Cardiac muscle cell (in vitro differentiated cells and primary cell): ENCODE measurements at regions not wholly inside any gene's neighbourhood (a gene's known extent, or its start where the extent isn't known, plus 50 kb on each side); places are given as distances from the start of the nearest gene placed in this dataset.

Source experiments
- DNase-seq, 2 donors: peaks; one replicate each; pipeline versions ENCODE4 v3.0.0 to v3.0.0-alpha.2; 2010 to 2017; ENCODE audit warnings: low read depth in 1 of 2, low spot score in 1 of 2
- H3K27ac ChIP-seq: fragments of 200-600 bp; sonication (generic); 2 replicates; pipeline ENCODE4 v1.5.1; 2016
- H3K27me3 ChIP-seq: fragments of 200-600 bp; sonication (generic); 2 replicates; pipeline ENCODE4 v1.6.0; 2016; ENCODE audit warnings: control low read depth
- H3K36me3 ChIP-seq: fragments of 200-600 bp; sonication (generic); 2 replicates; pipeline ENCODE4 v1.5.1; 2016; ENCODE audit warnings: control low read depth
- H3K4me1 ChIP-seq: fragments of 200-600 bp; sonication (generic); 2 replicates; pipeline ENCODE4 v1.8.1; 2017; ENCODE audit warnings: low read depth, mild to moderate bottlenecking, mixed run types
- H3K4me3 ChIP-seq: fragments of 200-600 bp; sonication (generic); 2 replicates; pipeline ENCODE4 v1.5.1; 2016; ENCODE audit warnings: mild to moderate bottlenecking
- H3K9me3 ChIP-seq: fragments of 200-600 bp; sonication (generic); 2 replicates; pipeline ENCODE4 v1.5.1; 2017; ENCODE audit warnings: low read depth, mild to moderate bottlenecking, control low read depth
- TF ChIP-seq, protein P1 (sequence below): IDR thresholded peaks from 2 replicates; pipeline ENCODE4 v1.5.1; 2012; ENCODE audit warnings: low read depth, mild to moderate bottlenecking, low read length

- Histone ChIP-seq H3K27ac (no peak overlapping the region), H3K36me3 (no peaks in the 10 kb centered on the region), H3K4me3 (no peak overlapping the region), H3K27me3 (no peaks in the 10 kb centered on the region), H3K4me1 (no peaks in the 10 kb centered on the region), H3K9me3 (no peaks in the 10 kb centered on the region)
- no peak for DNase-seq
- TF ChIP-seq, protein P1, sequence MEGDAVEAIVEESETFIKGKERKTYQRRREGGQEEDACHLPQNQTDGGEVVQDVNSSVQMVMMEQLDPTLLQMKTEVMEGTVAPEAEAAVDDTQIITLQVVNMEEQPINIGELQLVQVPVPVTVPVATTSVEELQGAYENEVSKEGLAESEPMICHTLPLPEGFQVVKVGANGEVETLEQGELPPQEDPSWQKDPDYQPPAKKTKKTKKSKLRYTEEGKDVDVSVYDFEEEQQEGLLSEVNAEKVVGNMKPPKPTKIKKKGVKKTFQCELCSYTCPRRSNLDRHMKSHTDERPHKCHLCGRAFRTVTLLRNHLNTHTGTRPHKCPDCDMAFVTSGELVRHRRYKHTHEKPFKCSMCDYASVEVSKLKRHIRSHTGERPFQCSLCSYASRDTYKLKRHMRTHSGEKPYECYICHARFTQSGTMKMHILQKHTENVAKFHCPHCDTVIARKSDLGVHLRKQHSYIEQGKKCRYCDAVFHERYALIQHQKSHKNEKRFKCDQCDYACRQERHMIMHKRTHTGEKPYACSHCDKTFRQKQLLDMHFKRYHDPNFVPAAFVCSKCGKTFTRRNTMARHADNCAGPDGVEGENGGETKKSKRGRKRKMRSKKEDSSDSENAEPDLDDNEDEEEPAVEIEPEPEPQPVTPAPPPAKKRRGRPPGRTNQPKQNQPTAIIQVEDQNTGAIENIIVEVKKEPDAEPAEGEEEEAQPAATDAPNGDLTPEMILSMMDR = no peak
Measured at GRCh38 chr1:195195423-195196057, 1412.7 kb downstream of the KCNT2 start.

GRCh38 chr1:195193134-195193533 is 1415.1 kb downstream of the KCNT2 start:
- H3K9me3 ChIP-seq = no peaks in the 10 kb centered on the region
- TF ChIP-seq, protein P1 = no peak
- no peaks in the 10 kb centered on the region for H3K27me3 ChIP-seq
- no peaks in the 10 kb centered on the region for H3K36me3 ChIP-seq
- H3K4me3 ChIP-seq = no peak overlapping the region
- H3K4me1 ChIP-seq = no peaks in the 10 kb centered on the region
- no peak for DNase-seq
- no peak overlapping the region for H3K27ac ChIP-seq

GRCh38 chr1:195188821-195189220 is 1419.4 kb downstream of the KCNT2 start:
- no peaks in the 10 kb centered on the region for H3K27me3 ChIP-seq
- no peak overlapping the region for H3K4me3 ChIP-seq
- no peaks in the 10 kb centered on the region for H3K9me3 ChIP-seq
- H3K4me1 ChIP-seq = no peaks in the 10 kb centered on the region
- TF ChIP-seq, protein P1 = no peak
- no peak for DNase-seq
- no peak overlapping the region for H3K27ac ChIP-seq
- H3K36me3 ChIP-seq = no peaks in the 10 kb centered on the region

DNA sequence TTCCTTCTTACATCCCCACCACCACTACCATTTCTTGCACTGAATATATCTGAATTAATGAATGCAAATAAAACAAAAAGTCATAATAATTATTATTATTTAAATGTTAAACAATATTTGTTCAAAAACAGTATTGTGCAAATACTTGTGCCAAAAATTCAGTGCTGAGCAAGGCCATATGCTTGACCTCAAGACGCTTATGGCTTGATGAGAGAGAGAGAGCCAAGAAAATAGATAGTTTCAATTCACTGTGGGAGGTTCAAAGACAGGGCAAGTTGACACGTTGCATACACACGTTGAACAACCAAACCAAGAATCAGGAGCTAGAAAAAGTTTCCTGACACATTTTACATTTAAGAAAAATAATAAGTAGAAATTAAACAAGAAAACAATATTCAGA is 1421.7 kb downstream of the KCNT2 start:
- Histone ChIP-seq H3K4me3 (no peak overlapping the region), H3K27ac (no peak overlapping the region), H3K36me3 (no peaks in the 10 kb centered on the region), H3K27me3 (no peaks in the 10 kb centered on the region), H3K4me1 (no peaks in the 10 kb centered on the region), H3K9me3 (no peaks in the 10 kb centered on the region)
- TF ChIP-seq, protein P1 = no peak
- no peak for DNase-seq

DNA sequence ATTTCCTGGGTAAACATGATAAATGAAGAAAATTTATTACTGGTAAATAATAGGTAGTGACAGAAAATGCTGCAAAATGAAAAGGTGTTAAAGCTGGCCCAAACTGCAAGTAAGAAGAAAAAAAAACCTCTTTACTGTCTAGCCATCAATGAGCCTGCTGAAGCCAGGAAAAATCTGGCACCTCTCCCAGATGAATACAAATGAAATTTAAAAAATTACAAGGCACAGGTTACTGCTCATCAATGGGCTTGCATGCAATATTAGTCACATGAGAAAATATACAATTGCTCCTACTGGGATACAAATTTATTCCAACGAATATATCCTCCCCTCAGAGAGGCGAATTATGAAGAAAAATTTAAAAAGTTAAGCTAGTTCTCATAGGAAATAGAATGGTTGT is 1422.5 kb downstream of the KCNT2 start:
- H3K4me1 ChIP-seq = no peaks in the 10 kb centered on the region
- H3K27me3 ChIP-seq = no peaks in the 10 kb centered on the region
- DNase-seq = no peak
- no peak overlapping the region for H3K4me3 ChIP-seq
- H3K36me3 ChIP-seq = no peaks in the 10 kb centered on the region
- no peak overlapping the region for H3K27ac ChIP-seq
- TF ChIP-seq, protein P1 = no peak
- H3K9me3 ChIP-seq = no peaks in the 10 kb centered on the region

DNA sequence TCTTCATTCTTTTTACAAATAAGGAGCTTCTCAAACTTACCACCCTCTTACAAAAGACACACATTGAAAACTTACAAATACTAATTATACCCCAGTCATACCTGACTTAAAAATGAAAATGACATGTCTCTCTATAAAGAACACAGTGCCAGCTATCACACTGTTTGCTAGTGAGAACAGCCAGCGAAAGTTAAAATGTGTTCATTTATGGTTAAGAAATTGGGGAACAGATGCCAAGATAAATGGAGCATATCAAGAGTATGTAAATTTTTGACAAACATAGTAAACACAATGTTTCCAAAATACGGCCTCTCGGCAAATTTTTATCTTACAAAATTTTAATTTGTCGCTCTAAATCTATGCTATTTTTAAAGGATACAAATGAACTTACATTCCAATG is 1422.9 kb downstream of the KCNT2 start:
- TF ChIP-seq, protein P1 = no peak
- DNase-seq = no peak
- H3K36me3 ChIP-seq = no peaks in the 10 kb centered on the region
- H3K9me3 ChIP-seq = no peaks in the 10 kb centered on the region
- H3K4me1 ChIP-seq = no peaks in the 10 kb centered on the region
- no peaks in the 10 kb centered on the region for H3K27me3 ChIP-seq
- no peak overlapping the region for H3K4me3 ChIP-seq
- no peak overlapping the region for H3K27ac ChIP-seq
